GM23338 (cell line): ENCODE measurements at regions not wholly inside any gene's neighbourhood (a gene's known extent, or its start where the extent isn't known, plus 50 kb on each side); places are given as distances from the start of the nearest gene placed in this dataset.
A peak's percentile ranks its signal among the peaks of the same experiment; 100 is the strongest.

Source experiments
- ATAC-seq: fragments of 200-7000 bp; cut with Tn5 transposase; 3 replicates; pipeline ENCODE4 v1.9.1; 2020
- DNase-seq: peaks from one replicate; pipeline ENCODE4 v3.0.0-alpha.2; 2015; ENCODE audit warnings: low spot score
- H2AFZ ChIP-seq: fragments of 200-600 bp; sonication (generic); 2 replicates; pipeline ENCODE4 v1.8.0; 2016; ENCODE audit warnings: antibody characterized with exemption, mild to moderate bottlenecking, moderate library complexity
- H3F3A ChIP-seq: fragments of 200-600 bp; sonication (generic); replicated peaks from 2 replicates; pipeline ENCODE4 v1.8.0; 2017; ENCODE audit warnings: antibody characterized with exemption, mixed run types, low read depth
- H3K27ac ChIP-seq: fragments of 200-600 bp; sonication (generic); 2 replicates; pipeline ENCODE4 v1.6.1; 2016; ENCODE audit warnings: low read depth
- H3K27me3 ChIP-seq: fragments of 200-600 bp; sonication (generic); 2 replicates; pipeline ENCODE4 v1.8.0; 2016; ENCODE audit warnings: mild to moderate bottlenecking, mixed run types, moderate library complexity; ENCODE audit not compliant: insufficient read depth
- H3K36me3 ChIP-seq: fragments of 200-600 bp; sonication (generic); 2 replicates; pipeline ENCODE4 v1.8.0; 2016; ENCODE audit warnings: mild to moderate bottlenecking; ENCODE audit not compliant: insufficient read depth
- H3K4me1 ChIP-seq: fragments of 200-600 bp; sonication (generic); 2 replicates; pipeline ENCODE4 v1.8.0; 2016; ENCODE audit warnings: mild to moderate bottlenecking, moderate library complexity; ENCODE audit not compliant: insufficient read depth
- H3K4me2 ChIP-seq: fragments of 200-600 bp; sonication (generic); 2 replicates; pipeline ENCODE4 v1.7.1; 2017; ENCODE audit warnings: mixed run types
- H3K4me3 ChIP-seq: fragments of 200-600 bp; sonication (generic); 2 replicates; pipeline ENCODE4 v1.6.1; 2016; ENCODE audit warnings: mixed run types
- H3K79me2 ChIP-seq: fragments of 200-600 bp; sonication (generic); replicated peaks from 2 replicates; pipeline ENCODE4 v1.8.0; 2017; ENCODE audit warnings: mild to moderate bottlenecking; ENCODE audit not compliant: insufficient read depth
- H3K9me2 ChIP-seq: fragments of 200-600 bp; sonication (generic); 2 replicates; pipeline ENCODE4 v1.8.0; 2017; ENCODE audit not compliant: insufficient read depth
- H4K20me1 ChIP-seq: fragments of 200-600 bp; sonication (generic); replicated peaks from 2 replicates; pipeline ENCODE4 v1.8.0; 2017; ENCODE audit warnings: mild to moderate bottlenecking; ENCODE audit not compliant: insufficient read depth
- H3K27ac Mint-ChIP-seq: 2 replicates; pipeline ENCODE4 v1.8.0; 2020; ENCODE audit warnings: inconsistent platforms, mild to moderate bottlenecking, moderate library complexity, mixed read lengths
- H3K27me3 Mint-ChIP-seq: 3 replicates; pipeline ENCODE4 v1.8.0; 2022; ENCODE audit warnings: low read depth, mild to moderate bottlenecking, moderate library complexity, mixed read lengths, inconsistent platforms; ENCODE audit not compliant: insufficient read depth, poor library complexity
- H3K36me3 Mint-ChIP-seq: 3 replicates; pipeline ENCODE4 v1.8.0; 2021; ENCODE audit warnings: low read depth, mild to moderate bottlenecking, inconsistent platforms, moderate library complexity, mixed read lengths
- H3K4me1 Mint-ChIP-seq: 3 replicates; pipeline ENCODE4 v1.8.0; 2020; ENCODE audit warnings: mild to moderate bottlenecking, inconsistent platforms, mixed read lengths
- H3K4me3 Mint-ChIP-seq: 3 replicates; pipeline ENCODE4 v1.8.0; 2021; ENCODE audit warnings: moderate library complexity, mild to moderate bottlenecking, inconsistent platforms, mixed read lengths
- H3K9me3 Mint-ChIP-seq: 3 replicates; pipeline ENCODE4 v1.8.0; 2020; ENCODE audit warnings: moderate library complexity, mild to moderate bottlenecking, inconsistent platforms, mixed read lengths
- EZH2 ChIP-seq: fragments of 200-600 bp; sonication (generic); IDR thresholded peaks from one replicate; pipeline ENCODE4 v1.8.0; 2017; ENCODE audit warnings: antibody characterized with exemption, mild to moderate bottlenecking, low read depth; ENCODE audit not compliant: unreplicated experiment
- EZH2phosphoT487 ChIP-seq: fragments of 200-600 bp; sonication (generic); IDR thresholded peaks from one replicate; pipeline ENCODE4 v1.8.1; 2018; ENCODE audit warnings: antibody characterized with exemption; ENCODE audit not compliant: unreplicated experiment
- NANOG ChIP-seq: IDR thresholded peaks from 2 replicates; pipeline ENCODE4 v1.6.1; 2016; ENCODE audit warnings: antibody characterized with exemption, borderline replicate concordance
- POLR2AphosphoS5 ChIP-seq: IDR thresholded peaks from 2 replicates; pipeline ENCODE4 v1.6.1; 2016; ENCODE audit warnings: antibody characterized with exemption, low read depth
- TF ChIP-seq, protein P1 (sequence below): fragments of 250-450 bp; sonication (Bioruptor Pico); IDR thresholded peaks from 2 replicates; pipeline ENCODE4 v1.5.0; 2020; ENCODE audit warnings: mild to moderate bottlenecking, moderate library complexity
- TF ChIP-seq, protein P2 (sequence below): IDR thresholded peaks from 2 replicates; pipeline ENCODE4 v1.6.1; 2016; ENCODE audit warnings: antibody characterized with exemption

DNA sequence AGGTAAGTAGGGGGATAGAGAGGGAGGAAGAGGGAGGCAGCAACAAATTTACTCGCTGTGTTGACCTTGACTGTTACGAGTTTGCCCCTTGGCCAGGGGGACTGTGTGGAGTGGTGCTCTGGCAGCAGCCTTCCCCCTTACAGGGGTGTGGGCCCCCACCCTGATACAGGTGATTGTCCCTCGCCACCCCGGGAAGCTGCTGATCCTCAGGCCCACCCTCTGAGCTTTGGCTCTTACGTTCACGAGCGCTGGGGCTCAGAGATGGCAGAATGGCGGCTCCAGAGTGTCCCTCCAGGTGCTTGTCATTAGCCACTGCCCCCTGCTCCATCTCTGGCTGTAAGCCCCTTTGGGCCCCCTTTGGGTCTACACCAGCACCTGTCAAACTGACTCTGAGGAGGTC, 88.6 kb downstream of the GLI2 start (continued):
- TF ChIP-seq, protein P1, sequence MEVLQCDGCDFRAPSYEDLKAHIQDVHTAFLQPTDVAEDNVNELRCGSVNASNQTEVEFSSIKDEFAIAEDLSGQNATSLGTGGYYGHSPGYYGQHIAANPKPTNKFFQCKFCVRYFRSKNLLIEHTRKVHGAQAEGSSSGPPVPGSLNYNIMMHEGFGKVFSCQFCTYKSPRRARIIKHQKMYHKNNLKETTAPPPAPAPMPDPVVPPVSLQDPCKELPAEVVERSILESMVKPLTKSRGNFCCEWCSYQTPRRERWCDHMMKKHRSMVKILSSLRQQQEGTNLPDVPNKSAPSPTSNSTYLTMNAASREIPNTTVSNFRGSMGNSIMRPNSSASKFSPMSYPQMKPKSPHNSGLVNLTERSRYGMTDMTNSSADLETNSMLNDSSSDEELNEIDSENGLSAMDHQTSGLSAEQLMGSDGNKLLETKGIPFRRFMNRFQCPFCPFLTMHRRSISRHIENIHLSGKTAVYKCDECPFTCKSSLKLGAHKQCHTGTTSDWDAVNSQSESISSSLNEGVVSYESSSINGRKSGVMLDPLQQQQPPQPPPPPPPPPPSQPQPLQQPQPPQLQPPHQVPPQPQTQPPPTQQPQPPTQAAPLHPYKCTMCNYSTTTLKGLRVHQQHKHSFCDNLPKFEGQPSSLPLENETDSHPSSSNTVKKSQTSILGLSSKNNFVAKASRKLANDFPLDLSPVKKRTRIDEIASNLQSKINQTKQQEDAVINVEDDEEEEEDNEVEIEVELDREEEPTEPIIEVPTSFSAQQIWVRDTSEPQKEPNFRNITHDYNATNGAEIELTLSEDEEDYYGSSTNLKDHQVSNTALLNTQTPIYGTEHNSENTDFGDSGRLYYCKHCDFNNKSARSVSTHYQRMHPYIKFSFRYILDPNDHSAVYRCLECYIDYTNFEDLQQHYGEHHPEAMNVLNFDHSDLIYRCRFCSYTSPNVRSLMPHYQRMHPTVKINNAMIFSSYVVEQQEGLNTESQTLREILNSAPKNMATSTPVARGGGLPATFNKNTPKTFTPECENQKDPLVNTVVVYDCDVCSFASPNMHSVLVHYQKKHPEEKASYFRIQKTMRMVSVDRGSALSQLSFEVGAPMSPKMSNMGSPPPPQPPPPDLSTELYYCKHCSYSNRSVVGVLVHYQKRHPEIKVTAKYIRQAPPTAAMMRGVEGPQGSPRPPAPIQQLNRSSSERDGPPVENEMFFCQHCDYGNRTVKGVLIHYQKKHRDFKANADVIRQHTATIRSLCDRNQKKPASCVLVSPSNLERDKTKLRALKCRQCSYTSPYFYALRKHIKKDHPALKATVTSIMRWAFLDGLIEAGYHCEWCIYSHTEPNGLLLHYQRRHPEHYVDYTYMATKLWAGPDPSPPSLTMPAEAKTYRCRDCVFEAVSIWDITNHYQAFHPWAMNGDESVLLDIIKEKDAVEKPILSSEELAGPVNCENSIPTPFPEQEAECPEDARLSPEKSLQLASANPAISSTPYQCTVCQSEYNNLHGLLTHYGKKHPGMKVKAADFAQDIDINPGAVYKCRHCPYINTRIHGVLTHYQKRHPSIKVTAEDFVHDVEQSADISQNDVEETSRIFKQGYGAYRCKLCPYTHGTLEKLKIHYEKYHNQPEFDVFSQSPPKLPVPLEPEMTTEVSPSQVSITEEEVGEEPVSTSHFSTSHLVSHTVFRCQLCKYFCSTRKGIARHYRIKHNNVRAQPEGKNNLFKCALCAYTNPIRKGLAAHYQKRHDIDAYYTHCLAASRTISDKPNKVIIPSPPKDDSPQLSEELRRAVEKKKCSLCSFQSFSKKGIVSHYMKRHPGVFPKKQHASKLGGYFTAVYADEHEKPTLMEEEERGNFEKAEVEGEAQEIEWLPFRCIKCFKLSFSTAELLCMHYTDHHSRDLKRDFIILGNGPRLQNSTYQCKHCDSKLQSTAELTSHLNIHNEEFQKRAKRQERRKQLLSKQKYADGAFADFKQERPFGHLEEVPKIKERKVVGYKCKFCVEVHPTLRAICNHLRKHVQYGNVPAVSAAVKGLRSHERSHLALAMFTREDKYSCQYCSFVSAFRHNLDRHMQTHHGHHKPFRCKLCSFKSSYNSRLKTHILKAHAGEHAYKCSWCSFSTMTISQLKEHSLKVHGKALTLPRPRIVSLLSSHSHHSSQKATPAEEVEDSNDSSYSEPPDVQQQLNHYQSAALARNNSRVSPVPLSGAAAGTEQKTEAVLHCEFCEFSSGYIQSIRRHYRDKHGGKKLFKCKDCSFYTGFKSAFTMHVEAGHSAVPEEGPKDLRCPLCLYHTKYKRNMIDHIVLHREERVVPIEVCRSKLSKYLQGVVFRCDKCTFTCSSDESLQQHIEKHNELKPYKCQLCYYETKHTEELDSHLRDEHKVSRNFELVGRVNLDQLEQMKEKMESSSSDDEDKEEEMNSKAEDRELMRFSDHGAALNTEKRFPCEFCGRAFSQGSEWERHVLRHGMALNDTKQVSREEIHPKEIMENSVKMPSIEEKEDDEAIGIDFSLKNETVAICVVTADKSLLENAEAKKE (CRISPR knock-in tag), result no peak
- no peak for TF ChIP-seq POLR2AphosphoS5

DNA sequence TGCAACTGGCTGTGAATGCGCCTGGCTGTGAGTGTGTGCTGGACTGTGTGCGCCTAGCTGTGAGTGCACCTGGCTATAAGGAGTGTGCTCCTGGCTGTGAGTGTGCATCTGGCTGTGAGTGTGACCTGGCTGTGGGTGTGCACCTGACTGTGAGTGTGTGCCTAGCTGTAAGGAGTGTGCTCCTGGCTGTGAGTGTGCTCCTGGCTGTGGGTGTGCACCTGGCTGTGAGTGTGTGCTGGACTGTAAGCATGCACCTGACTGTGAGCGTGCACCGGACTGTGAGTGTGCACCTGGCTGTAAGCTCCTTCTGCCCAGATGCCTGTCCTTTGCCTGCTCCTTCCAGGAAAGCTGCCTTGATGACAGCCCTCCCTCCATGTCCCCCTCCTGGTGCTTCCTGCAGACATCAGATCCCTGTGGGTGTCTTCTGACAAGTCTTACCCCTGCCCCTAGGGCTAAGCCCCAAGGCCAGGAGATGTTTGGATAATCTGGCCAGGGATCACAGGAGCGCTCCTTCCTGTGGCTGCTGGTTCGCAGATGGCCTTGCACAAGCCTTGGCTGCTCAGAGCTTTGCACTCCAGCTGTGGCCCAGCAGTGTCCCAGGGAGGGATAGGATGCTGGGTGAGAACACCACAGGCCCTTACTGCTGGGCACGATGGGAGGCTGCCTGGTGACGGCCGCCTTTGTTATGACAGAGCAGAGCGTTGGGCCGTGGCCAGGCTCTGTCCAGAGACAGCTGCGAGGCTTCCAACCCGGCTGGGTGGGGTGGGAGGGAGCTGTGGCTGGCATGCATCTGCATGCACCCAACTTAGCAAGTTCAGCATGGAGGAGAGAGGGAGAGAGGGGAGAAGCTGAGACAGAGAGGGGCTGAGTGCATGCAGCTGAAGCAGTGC, 89.9 kb downstream of the GLI2 start:
- Histone ChIP-seq H3K27me3 (no peaks in the 10 kb centered on the region), H3K36me3 (no peaks in the 10 kb centered on the region), H3F3A (no peaks in the 10 kb centered on the region), H3K27ac (peak overlapping the region; percentile 39; the same call in 1 of the 2 replicates), H2AFZ (no peak overlapping the region), H3K4me3 (no peak overlapping the region), H3K4me1 (peaks cover 47% of the 10 kb centered on the region), H4K20me1 (peaks cover 16% of the 10 kb centered on the region), H3K79me2 (peaks cover 79% of the 10 kb centered on the region), H3K9me2 (no peaks in the 10 kb centered on the region), H3K4me2 (peak overlapping the region; percentile 57; the same call in 1 of the 2 replicates)
- Mint-ChIP-seq H3K4me1 (peaks cover 70% of the 10 kb centered on the region), H3K27me3 (no peaks in the 10 kb centered on the region), H3K36me3 (peaks cover 3% of the 10 kb centered on the region; the same call in 1 of the 3 replicates), H3K27ac (peak overlapping the region; percentile 87), H3K9me3 (no peaks in the 10 kb centered on the region), H3K4me3 (0 out of 3 replicates have a peak overlapping the region, but pooled peaks have one; percentile 18)
- ATAC-seq (peak; percentile 57), DNase-seq (no peak)
- TF ChIP-seq, protein P1 (CRISPR knock-in tag), result no peak
- TF ChIP-seq NANOG, result no peak
- TF ChIP-seq EZH2, result no peak
- no peak for TF ChIP-seq EZH2phosphoT487
- TF ChIP-seq, protein P2, sequence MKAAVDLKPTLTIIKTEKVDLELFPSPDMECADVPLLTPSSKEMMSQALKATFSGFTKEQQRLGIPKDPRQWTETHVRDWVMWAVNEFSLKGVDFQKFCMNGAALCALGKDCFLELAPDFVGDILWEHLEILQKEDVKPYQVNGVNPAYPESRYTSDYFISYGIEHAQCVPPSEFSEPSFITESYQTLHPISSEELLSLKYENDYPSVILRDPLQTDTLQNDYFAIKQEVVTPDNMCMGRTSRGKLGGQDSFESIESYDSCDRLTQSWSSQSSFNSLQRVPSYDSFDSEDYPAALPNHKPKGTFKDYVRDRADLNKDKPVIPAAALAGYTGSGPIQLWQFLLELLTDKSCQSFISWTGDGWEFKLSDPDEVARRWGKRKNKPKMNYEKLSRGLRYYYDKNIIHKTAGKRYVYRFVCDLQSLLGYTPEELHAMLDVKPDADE, result no peak
